Nephron progenitor cell (in vitro differentiated cells): ENCODE measurements at regions not wholly inside any gene's neighbourhood (a gene's known extent, or its start where the extent isn't known, plus 50 kb on each side); places are given as distances from the start of the nearest gene placed in this dataset.
A peak's percentile ranks its signal among the peaks of the same experiment; 100 is the strongest.

ENCODE experiments used
- DNase-seq: peaks from one replicate; pipeline ENCODE4 v3.0.0; 2021
- H3K27ac Mint-ChIP-seq: 2 replicates; pipeline ENCODE4 v1.8.0; 2021; ENCODE audit warnings: mild to moderate bottlenecking, moderate library complexity, mixed read lengths
- H3K27me3 Mint-ChIP-seq: 2 replicates; pipeline ENCODE4 v1.8.0; 2021; ENCODE audit warnings: mild to moderate bottlenecking, low read depth, mixed read lengths; ENCODE audit not compliant: poor library complexity
- H3K36me3 Mint-ChIP-seq: 2 replicates; pipeline ENCODE4 v1.8.0; 2021; ENCODE audit warnings: low read depth, mixed read lengths
- H3K4me1 Mint-ChIP-seq: 2 replicates; pipeline ENCODE4 v1.8.0; 2021; ENCODE audit warnings: mixed read lengths
- H3K4me3 Mint-ChIP-seq: 2 replicates; pipeline ENCODE4 v1.8.0; 2021; ENCODE audit warnings: mild to moderate bottlenecking, moderate library complexity, mixed read lengths
- H3K9me3 Mint-ChIP-seq: 2 replicates; pipeline ENCODE4 v1.8.0; 2021; ENCODE audit warnings: mild to moderate bottlenecking, moderate library complexity, mixed read lengths
- CTCF ChIP-seq: fragments of 200-600 bp; sonication (generic); IDR thresholded peaks from 2 replicates; pipeline ENCODE4 v1.5.0; 2021; ENCODE audit warnings: antibody characterized with exemption

DNA sequence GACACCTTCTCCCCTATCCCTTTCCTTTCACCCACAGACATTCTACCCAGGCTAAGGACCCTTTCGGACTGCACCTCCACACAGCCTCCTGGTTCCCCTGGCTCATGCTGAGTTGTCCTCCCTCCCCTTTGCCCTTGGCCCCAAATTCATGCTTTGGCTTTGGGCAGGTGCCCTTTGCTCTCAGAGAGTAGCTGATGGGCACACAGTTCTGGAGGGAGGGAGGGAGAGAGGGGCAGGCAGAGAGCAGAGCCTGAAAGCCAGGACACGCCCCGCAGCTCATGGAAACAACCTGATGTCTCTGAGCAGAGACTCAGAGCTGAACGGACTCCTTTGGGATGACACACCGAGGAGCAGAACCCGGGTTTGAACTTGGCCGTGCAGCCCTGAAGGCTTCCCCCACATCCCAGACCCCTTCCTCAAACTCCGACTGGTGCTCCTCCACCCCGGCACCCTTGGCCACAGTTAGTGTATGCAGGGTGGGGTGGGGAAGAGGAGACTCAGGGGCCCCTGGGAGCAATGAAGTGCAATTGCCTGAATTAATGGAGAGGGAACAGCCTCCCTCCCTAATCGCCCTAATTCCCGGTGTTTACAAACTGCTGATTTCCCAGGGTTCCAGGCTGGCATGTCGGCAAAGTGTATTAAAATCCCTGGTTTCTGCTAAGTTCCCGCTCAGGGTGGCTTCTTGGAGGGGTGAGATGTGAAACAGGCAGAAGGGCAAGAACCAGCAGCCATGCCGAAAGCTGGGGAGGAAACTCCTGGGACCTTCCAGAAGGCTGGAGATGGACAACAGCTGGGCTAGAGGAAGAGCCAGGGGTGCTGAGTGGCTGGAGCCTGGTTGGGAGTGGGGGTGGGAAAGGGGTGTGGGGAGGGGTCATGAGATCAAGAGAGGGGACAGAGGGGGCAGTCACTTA is 71.2 kb upstream of the SHISAL1 start:
- TF ChIP-seq CTCF: no peak
- H3K36me3 Mint-ChIP-seq: no peaks in the 10 kb centered on the region
- H3K4me1 Mint-ChIP-seq: peaks cover 75% of the 10 kb centered on the region
- no peak overlapping the region for H3K27ac Mint-ChIP-seq
- no peaks in the 10 kb centered on the region for H3K9me3 Mint-ChIP-seq
- peak overlapping the region; percentile 65 for H3K4me3 Mint-ChIP-seq
- DNase-seq: no peak
- peaks cover 41% of the 10 kb centered on the region for H3K27me3 Mint-ChIP-seq

DNA sequence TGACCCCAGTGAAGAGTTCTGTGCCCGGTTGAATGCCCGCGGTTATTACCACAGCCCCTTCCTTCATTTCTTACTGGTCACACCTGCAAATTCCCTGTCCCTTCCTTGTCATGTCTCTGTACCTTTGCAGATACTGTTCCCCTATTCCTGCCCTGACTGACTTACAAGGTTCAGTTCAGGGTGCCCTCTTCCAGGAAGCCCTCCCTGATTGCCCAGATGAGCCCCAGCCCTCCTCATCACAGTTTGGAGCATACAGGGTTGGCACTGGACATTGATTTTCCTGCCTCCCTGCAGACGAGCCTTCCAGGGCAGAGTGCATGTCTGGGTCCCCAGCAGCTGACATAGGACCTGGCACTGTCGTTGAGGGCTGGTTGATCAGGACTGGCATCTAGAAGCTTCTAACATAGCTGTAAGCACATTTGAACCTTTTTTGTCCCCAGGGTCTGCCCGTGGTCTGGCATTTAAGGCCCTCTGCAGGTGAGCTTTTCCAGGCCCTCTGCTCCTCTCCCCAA is 70.4 kb upstream of the SHISAL1 start:
- Mint-ChIP-seq H3K36me3 (no peaks in the 10 kb centered on the region), H3K4me1 (peaks cover 72% of the 10 kb centered on the region), H3K27me3 (peaks cover 39% of the 10 kb centered on the region), H3K4me3 (peak overlapping the region; percentile 65), H3K9me3 (peaks cover 6% of the 10 kb centered on the region), H3K27ac (peak overlapping the region; percentile 65)
- DNase-seq: no peak
- TF ChIP-seq CTCF: no peak

DNA sequence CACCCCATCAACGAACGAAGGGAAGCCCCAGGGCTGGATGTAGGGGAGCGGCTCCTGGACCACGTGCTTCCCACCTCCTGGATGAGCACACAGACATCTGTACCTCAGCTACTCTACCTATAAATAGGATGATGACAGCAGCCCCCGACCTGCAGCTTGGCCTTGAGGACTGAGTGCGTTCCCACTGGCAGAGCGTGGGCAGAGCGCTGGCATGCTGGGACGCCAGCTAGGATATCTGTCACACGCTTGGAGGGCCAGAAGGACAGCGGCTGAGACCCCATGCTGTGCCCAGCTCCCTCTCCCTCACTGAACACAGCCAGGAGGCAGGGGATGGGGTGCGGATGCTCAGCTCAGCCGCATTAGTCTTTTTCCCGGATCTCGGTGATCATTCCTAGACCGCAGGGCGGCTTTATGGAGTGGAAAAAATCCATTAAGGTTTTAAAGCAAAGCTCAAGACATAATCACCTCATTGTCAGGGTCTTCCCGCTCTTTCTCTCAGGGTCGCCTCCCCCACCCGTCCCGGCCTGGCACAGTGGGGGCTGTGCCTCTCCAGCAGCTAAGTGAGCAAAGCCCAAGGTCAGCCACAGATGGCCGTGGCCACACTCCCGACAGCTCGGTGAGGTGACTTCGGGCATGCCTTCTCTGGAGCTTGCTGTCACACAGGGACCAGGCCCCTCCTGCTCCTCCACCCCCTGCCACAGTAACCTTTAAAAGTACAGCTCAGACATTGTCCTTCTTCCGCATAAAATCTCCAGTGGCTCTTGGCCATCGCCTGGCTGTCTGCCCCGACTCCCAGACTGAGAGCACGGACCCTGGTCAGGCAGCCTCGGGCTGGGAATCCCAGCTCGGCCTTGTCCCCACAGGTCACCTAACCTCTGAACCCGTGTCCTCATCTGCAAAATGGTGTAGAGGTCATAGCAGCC is 69.6 kb upstream of the SHISAL1 start:
- H3K4me3 Mint-ChIP-seq: no peak overlapping the region
- no peak for TF ChIP-seq CTCF
- peaks cover 32% of the 10 kb centered on the region for H3K27me3 Mint-ChIP-seq
- peaks cover 13% of the 10 kb centered on the region for H3K9me3 Mint-ChIP-seq
- peaks cover 68% of the 10 kb centered on the region for H3K4me1 Mint-ChIP-seq
- peak; percentile 37 for DNase-seq
- H3K36me3 Mint-ChIP-seq: no peaks in the 10 kb centered on the region
- H3K27ac Mint-ChIP-seq: no peak overlapping the region

DNA sequence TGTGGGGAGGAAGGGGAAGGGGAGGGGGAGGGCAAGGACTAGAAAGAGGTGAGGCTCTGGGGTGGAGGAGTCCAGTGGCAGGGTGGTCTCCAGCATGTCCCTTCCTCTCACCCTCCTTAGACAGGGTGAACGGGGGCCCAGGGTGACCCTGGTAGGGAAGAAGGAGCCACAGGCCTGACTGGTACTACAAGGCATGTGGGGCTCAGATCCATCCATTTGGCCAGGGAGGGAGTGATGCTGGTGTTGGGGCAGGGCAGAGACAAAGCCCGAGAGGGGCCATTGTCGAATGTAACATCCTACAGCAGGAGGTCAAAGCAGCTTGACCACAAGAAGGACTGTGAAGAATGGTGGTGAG is 69.0 kb upstream of the SHISAL1 start:
- DNase-seq: no peak
- Mint-ChIP-seq H3K36me3 (no peaks in the 10 kb centered on the region), H3K4me3 (no peak overlapping the region), H3K9me3 (peaks cover 20% of the 10 kb centered on the region), H3K4me1 (peaks cover 62% of the 10 kb centered on the region), H3K27me3 (peaks cover 31% of the 10 kb centered on the region), H3K27ac (no peak overlapping the region)
- TF ChIP-seq CTCF: no peak

DNA sequence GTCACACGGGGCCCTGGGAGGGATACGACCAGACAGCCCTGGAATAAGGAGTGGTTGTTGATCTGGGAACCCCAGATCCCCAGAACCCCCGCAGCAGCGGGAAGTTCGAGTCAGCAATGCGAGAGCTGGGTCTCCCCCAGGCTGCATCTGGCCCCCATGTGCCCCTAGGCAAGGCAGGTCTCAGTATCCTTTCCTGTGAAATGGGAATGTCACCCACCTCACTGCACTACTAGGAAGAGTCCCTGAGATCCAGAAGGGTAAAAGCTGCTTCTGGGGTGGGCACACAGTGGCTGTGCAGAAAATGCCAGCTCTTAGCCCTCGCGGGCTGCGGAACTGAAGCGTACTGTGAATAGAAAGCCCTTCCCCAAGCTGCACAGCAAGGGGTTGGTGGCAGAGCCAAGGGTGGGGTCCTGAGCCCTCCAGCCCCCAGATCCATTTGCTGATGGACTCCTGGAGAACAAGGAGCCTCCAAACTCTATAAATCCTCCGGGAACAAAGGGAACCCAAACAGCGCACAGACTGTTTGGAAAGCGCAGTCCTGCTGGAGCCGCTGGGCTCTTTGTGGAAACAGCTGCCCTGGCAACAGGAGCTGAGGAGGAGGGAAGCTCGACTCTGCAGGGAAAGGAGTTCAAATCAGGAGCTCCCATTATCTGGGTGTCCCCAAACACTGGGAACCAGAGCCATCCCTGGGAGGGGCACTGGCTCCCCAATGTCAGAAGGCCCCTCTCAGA is 68.2 kb upstream of the SHISAL1 start:
- peaks cover 27% of the 10 kb centered on the region for H3K27me3 Mint-ChIP-seq
- peaks cover 54% of the 10 kb centered on the region for H3K4me1 Mint-ChIP-seq

More for the DNA sequence above, 68.2 kb upstream of the SHISAL1 start:
- DNase-seq: no peak
- Mint-ChIP-seq H3K36me3 (no peaks in the 10 kb centered on the region), H3K27ac (no peak overlapping the region), H3K9me3 (peaks cover 28% of the 10 kb centered on the region), H3K4me3 (no peak overlapping the region)
- no peak for TF ChIP-seq CTCF
